ENCODE measurements at regions not wholly inside any gene's neighbourhood (a gene's known extent, or its start where the extent isn't known, plus 50 kb on each side); places are given as distances from the start of the nearest gene placed in this dataset.

DNA sequence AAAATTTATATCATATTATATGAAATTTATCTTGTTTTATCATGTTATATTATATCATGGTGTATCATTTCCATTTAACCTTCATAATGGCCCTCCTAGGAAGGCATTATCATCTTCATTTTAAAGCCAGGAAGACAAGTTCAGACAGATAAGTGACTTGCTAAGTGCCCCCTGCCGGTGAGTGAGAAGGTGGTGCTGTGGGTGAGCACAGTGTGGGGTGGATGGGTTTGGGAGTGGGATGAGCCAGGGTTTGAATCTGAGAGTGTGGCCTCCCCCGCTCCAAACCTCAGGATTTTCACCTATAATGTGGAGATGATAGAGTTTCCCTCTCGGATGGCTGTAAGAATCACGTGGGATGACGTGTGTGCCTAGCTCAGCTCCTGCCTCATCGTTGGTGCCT lies 108.7 kb upstream of the IGSF21 start:
- Histone ChIP-seq H3K9me3 (ENCODE audit: control insufficient read depth, low read length) (no peaks in the 10 kb centered on the region), H3K27me3 (ENCODE audit: control insufficient read depth, insufficient read depth, low read length, poor library complexity, severe bottlenecking) (peaks cover 4% of the 10 kb centered on the region), H3K36me3 (ENCODE audit: control insufficient read depth, insufficient read depth, low read length) (no peaks in the 10 kb centered on the region), H3K9ac (ENCODE audit: extremely low read depth, low read length, poor library complexity, severe bottlenecking) (no peak overlapping the region), H3K4me3 (ENCODE audit: low read length) (no peak overlapping the region), H3K27ac (ENCODE audit: low read depth, low read length) (no peak overlapping the region), H3K4me1 (ENCODE audit: control insufficient read depth, insufficient read depth, low read length) (peaks cover 5% of the 10 kb centered on the region)
- no peaks in the 10 kb centered on the region for H3K9me3 Mint-ChIP-seq
- H3K4me1 Mint-ChIP-seq, result peaks cover 12% of the 10 kb centered on the region
- H3K27ac Mint-ChIP-seq, result no peak overlapping the region
- TF ChIP-seq, protein P1, sequence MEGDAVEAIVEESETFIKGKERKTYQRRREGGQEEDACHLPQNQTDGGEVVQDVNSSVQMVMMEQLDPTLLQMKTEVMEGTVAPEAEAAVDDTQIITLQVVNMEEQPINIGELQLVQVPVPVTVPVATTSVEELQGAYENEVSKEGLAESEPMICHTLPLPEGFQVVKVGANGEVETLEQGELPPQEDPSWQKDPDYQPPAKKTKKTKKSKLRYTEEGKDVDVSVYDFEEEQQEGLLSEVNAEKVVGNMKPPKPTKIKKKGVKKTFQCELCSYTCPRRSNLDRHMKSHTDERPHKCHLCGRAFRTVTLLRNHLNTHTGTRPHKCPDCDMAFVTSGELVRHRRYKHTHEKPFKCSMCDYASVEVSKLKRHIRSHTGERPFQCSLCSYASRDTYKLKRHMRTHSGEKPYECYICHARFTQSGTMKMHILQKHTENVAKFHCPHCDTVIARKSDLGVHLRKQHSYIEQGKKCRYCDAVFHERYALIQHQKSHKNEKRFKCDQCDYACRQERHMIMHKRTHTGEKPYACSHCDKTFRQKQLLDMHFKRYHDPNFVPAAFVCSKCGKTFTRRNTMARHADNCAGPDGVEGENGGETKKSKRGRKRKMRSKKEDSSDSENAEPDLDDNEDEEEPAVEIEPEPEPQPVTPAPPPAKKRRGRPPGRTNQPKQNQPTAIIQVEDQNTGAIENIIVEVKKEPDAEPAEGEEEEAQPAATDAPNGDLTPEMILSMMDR (conservative IDR thresholded peaks at IDR 0.05), result peak; percentile 64
- WGBS, 2 experiments (ENCODE audit: insufficient coverage in 1 of 2, insufficient read length in 1 of 2), result 88 to 98% methylated on average over 4 to 6 of the region's 6 CpGs
- DNase-seq, result peak; percentile 67
- no peaks in the 10 kb centered on the region for H3K36me3 Mint-ChIP-seq (ENCODE audit: low read depth)
- peaks cover 3% of the 10 kb centered on the region for H3K27me3 Mint-ChIP-seq (ENCODE audit: insufficient read depth)
- H3K4me3 Mint-ChIP-seq, result no peak overlapping the region

GRCh38 chr1:17999884-18000283 lies 107.7 kb upstream of the IGSF21 start:
- no peak for DNase-seq
- Mint-ChIP-seq H3K4me3 (no peak overlapping the region), H3K36me3 (ENCODE audit: low read depth) (no peaks in the 10 kb centered on the region), H3K4me1 (peaks cover 12% of the 10 kb centered on the region), H3K27ac (no peak overlapping the region), H3K27me3 (ENCODE audit: insufficient read depth) (peaks cover 3% of the 10 kb centered on the region), H3K9me3 (no peaks in the 10 kb centered on the region)
- Histone ChIP-seq H3K27me3 (ENCODE audit: control insufficient read depth, insufficient read depth, low read length, poor library complexity, severe bottlenecking) (peaks cover 4% of the 10 kb centered on the region), H3K9me3 (ENCODE audit: control insufficient read depth, low read length) (no peaks in the 10 kb centered on the region), H3K36me3 (ENCODE audit: control insufficient read depth, insufficient read depth, low read length) (no peaks in the 10 kb centered on the region), H3K27ac (ENCODE audit: low read depth, low read length) (no peak overlapping the region), H3K4me1 (ENCODE audit: control insufficient read depth, insufficient read depth, low read length) (peaks cover 5% of the 10 kb centered on the region), H3K9ac (ENCODE audit: extremely low read depth, low read length, poor library complexity, severe bottlenecking) (no peak overlapping the region), H3K4me3 (ENCODE audit: low read length) (no peak overlapping the region)
- TF ChIP-seq, protein P1 (conservative IDR thresholded peaks at IDR 0.05), result no peak
- WGBS, 2 experiments (ENCODE audit: insufficient coverage in 1 of 2, insufficient read length in 1 of 2), result 96 to 97% methylated on average over 2 to 3 of the region's 3 CpGs

DNA sequence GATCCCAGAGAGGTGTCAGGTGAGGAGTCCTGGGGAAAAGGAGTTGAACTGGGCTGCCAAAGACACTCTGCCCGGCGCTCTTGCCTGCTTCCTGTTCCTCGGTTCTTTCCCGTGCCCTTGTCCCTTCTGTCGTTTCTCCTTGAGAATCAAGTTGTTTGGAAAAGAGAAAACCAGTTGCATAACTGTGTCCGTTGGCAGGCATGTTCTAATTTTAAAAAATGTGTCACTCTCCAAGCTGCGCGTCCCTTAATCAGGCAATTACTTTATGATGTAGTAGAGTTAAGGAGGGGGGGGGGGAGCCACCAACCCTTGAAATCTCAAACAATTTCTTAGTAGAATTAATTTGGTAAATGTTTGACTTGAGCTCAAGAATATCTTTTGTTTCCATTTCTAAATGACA lies 105.9 kb upstream of the IGSF21 start:
- H3K9ac ChIP-seq (ENCODE audit: extremely low read depth, low read length, poor library complexity, severe bottlenecking), result no peak overlapping the region
- H3K36me3 Mint-ChIP-seq (ENCODE audit: low read depth), result no peaks in the 10 kb centered on the region
- H3K4me1 ChIP-seq (ENCODE audit: control insufficient read depth, insufficient read depth, low read length), result peaks cover 5% of the 10 kb centered on the region
- H3K9me3 Mint-ChIP-seq, result no peaks in the 10 kb centered on the region
- 87 to 94% methylated on average over 6 to 8 of the region's 8 CpGs for WGBS, 2 experiments (ENCODE audit: insufficient coverage in 1 of 2, insufficient read length in 1 of 2)
- H3K36me3 ChIP-seq (ENCODE audit: control insufficient read depth, insufficient read depth, low read length), result no peaks in the 10 kb centered on the region
- H3K4me3 Mint-ChIP-seq, result no peak overlapping the region
- TF ChIP-seq, protein P1 (conservative IDR thresholded peaks at IDR 0.05), result no peak
- H3K27ac Mint-ChIP-seq, result no peak overlapping the region
- H3K27ac ChIP-seq (ENCODE audit: low read depth, low read length), result no peak overlapping the region
- peaks cover 12% of the 10 kb centered on the region for H3K4me1 Mint-ChIP-seq
- DNase-seq, result no peak
- no peak overlapping the region for H3K4me3 ChIP-seq (ENCODE audit: low read length)
- H3K9me3 ChIP-seq (ENCODE audit: control insufficient read depth, low read length), result no peaks in the 10 kb centered on the region
- H3K27me3 ChIP-seq (ENCODE audit: control insufficient read depth, insufficient read depth, low read length, poor library complexity, severe bottlenecking), result peaks cover 4% of the 10 kb centered on the region
- peaks cover 10% of the 10 kb centered on the region for H3K27me3 Mint-ChIP-seq (ENCODE audit: insufficient read depth)

Data from endodermal cell (in vitro differentiated cells).